ENCODE measurements at regions not wholly inside any gene's neighbourhood (a gene's known extent, or its start where the extent isn't known, plus 50 kb on each side); places are given as distances from the start of the nearest gene placed in this dataset.
"Not testable (repeated sequence)": the region's sequence is repeated elsewhere in the genome, so short reads cannot be mapped to it uniquely, and the experiment has no call there.

GRCh38 chr11:45000918-45001317 is 50.2 kb upstream of the TP53I11 start:
- DNase-seq (no peak), ATAC-seq (ENCODE audit: low read depth in 2 of 2) (no peak)
- Mint-ChIP-seq H3K4me3 (no peak overlapping the region), H3K4me1 (peaks cover 0 to 6% (median 4%) of the 10 kb centered on the region in 3 donors), H3K27ac (no peak overlapping the region), H3K9me3 (peaks cover 0 to 5% (median 0%) of the 10 kb centered on the region in 7 donors), H3K36me3 (no peaks in the 10 kb centered on the region), H3K27me3 (peaks cover 0 to 6% (median 0%) of the 10 kb centered on the region in 3 donors)

DNA sequence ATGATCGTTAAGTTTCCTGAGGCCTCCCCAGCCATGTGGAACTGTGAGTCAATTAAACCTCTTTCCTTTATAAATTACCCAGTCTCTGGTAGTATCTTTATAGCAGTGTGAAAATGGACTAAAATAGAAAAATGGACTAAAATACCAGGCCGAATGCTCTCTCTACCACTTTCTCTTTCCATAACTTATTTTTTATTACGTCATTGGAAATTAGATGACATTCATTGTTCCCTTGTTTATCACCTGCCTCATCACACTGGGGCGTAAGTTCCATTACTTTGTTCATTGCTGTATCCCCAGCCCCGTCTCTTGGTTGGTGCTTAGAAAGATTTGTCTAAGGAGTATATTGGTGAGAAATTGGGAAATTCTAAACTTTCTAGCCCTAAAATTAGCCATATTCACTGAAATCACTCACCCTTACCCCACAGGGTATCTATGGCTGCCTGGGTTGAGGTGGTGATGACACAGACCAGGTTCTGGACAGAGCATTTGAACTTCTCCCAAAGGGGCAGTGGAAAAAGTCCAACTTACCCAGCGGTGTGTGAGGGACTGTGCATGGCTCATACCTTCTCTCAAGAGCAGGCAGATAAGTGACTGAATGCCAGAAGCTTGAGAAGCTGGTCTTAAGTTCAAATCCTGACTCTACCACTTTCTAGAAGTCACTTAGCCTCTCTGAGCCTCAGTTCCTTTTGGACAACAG is 50.9 kb upstream of the TP53I11 start:
- ATAC-seq (ENCODE audit: low read depth in 2 of 2) (no peak), DNase-seq (no peak)
- no peaks in the 10 kb centered on the region for H3K36me3 Mint-ChIP-seq
- H3K4me1 Mint-ChIP-seq = peaks cover 0 to 6% (median 4%) of the 10 kb centered on the region in 3 donors
- H3K27ac Mint-ChIP-seq = peak overlapping the region in 1 of 6 donors; percentile 16
- H3K27me3 Mint-ChIP-seq = peaks cover 0 to 6% (median 0%) of the 10 kb centered on the region in 3 donors
- no peak overlapping the region for H3K4me3 Mint-ChIP-seq
- peaks cover 0 to 5% (median 0%) of the 10 kb centered on the region in 7 donors for H3K9me3 Mint-ChIP-seq

GRCh38 chr11:45005106-45005505 is 54.4 kb upstream of the TP53I11 start:
- H3K27ac Mint-ChIP-seq = no peak overlapping the region
- H3K27me3 Mint-ChIP-seq = peaks cover 0 to 20% (median 11%) of the 10 kb centered on the region in 3 donors
- H3K4me3 Mint-ChIP-seq = no peak overlapping the region
- no peaks in the 10 kb centered on the region for H3K36me3 Mint-ChIP-seq
- H3K9me3 Mint-ChIP-seq = peaks cover 0 to 5% (median 0%) of the 10 kb centered on the region in 7 donors
- ATAC-seq (ENCODE audit: low read depth in 2 of 2) = no peak
- DNase-seq = no peak
- H3K4me1 Mint-ChIP-seq = peaks cover 0 to 4% (median under 1%) of the 10 kb centered on the region in 3 donors

GRCh38 chr11:45007011-45007410 is 56.3 kb upstream of the TP53I11 start:
- H3K36me3 Mint-ChIP-seq = no peaks in the 10 kb centered on the region
- peaks cover 0 to 14% (median 11%) of the 10 kb centered on the region in 3 donors for H3K27me3 Mint-ChIP-seq
- no peak for DNase-seq
- H3K27ac Mint-ChIP-seq = no peak overlapping the region
- no peak for ATAC-seq (ENCODE audit: low read depth in 2 of 2)
- peaks cover 0 to 6% (median 0%) of the 10 kb centered on the region in 7 donors for H3K9me3 Mint-ChIP-seq
- H3K4me3 Mint-ChIP-seq = no peak overlapping the region
- no peaks in the 10 kb centered on the region for H3K4me1 Mint-ChIP-seq

DNA sequence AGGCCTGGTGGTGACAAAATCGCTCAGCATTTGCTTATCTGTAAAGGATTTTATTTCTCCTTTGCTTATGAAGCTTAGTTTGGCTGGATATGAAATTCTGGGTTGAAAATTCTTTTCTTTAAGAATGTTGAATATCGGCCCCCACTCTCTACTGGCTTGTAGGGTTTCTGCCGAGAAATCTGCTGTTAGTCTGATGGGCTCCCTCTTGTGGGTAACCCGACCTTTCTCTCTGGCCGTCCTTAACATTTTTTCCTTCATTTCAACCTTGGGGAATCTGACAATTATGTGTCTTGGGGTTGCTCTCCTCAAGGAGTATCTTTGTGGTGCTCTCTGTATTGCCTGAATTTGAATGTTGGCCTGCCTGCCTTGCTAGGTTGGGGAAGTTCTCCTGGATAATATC is 65.3 kb upstream of the TP53I11 start:
- DNase-seq; H3K4me3 Mint-ChIP-seq; H3K27ac Mint-ChIP-seq; ATAC-seq (ENCODE audit: low read depth in 2 of 2): not testable (repeated sequence)
- peaks cover 11 to 38% (median 21%) of the 10 kb centered on the region in 3 donors for H3K27me3 Mint-ChIP-seq
- H3K4me1 Mint-ChIP-seq = peaks cover 5 to 10% (median 6%) of the 10 kb centered on the region in 3 donors
- H3K36me3 Mint-ChIP-seq = peaks cover 0 to 31% of the 10 kb centered on the region in 2 donors
- H3K9me3 Mint-ChIP-seq = peaks cover 10 to 36% (median 31%) of the 10 kb centered on the region in 7 donors

GRCh38 chr11:45016446-45016845 is 65.8 kb upstream of the TP53I11 start:
- H3K4me3 Mint-ChIP-seq; DNase-seq; ATAC-seq (ENCODE audit: low read depth in 2 of 2): not testable (repeated sequence)
- Mint-ChIP-seq H3K36me3 (peaks cover 0 to 31% of the 10 kb centered on the region in 2 donors), H3K27me3 (peaks cover 11 to 38% (median 21%) of the 10 kb centered on the region in 3 donors), H3K4me1 (peaks cover 7 to 12% (median 7%) of the 10 kb centered on the region in 3 donors), H3K27ac (peak overlapping the region in 1 of 6 donors; percentile 67), H3K9me3 (peaks cover 10 to 35% (median 30%) of the 10 kb centered on the region in 7 donors)

DNA sequence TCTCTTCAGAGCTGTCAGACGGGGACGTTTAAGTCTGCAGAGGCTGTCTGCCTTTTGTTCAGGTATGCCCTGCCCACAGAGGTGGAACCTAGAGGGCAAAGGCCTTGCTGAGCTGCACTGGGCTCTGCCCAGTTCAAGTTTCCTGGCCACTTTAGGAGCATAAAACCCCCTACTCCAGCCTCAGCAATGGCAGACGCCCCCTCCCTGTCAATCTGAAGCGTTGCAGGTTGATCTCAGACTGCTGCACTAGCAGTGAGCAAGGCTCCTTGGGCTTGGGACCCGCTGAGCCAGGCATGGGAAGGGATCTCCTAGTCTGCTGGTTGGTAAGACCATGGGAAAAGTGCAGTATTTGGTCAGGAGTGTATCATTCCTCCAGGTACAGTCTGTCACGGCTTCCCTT is 66.6 kb upstream of the TP53I11 start:
- peaks cover 10 to 33% (median 28%) of the 10 kb centered on the region in 7 donors for H3K9me3 Mint-ChIP-seq
- H3K27me3 Mint-ChIP-seq = peaks cover 11 to 36% (median 21%) of the 10 kb centered on the region in 3 donors
- peaks cover 7 to 15% (median 10%) of the 10 kb centered on the region in 3 donors for H3K4me1 Mint-ChIP-seq

DNA sequence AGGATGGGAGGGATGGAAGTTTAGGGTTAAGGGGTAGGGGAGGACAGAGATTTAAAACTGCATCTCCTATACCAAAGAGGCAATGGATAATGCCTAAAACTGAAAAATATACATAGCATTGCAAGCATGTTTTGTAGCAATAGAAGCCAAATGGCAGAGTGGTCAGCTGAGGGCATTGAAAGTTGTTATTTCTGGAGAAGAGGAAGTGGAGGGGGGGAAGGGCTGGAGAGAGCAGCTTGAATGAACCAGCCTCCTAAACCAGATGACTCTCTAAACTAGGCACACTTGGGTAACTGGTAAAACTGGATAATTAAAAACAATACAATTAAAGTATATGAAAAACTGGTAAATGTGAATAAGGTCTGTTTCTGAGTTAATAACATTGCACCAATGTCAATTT is 70.3 kb upstream of the TP53I11 start:
- Mint-ChIP-seq H3K4me1 (peaks cover 21 to 27% (median 23%) of the 10 kb centered on the region in 3 donors), H3K36me3 (peaks cover 0 to 11% of the 10 kb centered on the region in 2 donors), H3K4me3 (no peak overlapping the region), H3K9me3 (peaks cover 0 to 9% (median 5%) of the 10 kb centered on the region in 7 donors), H3K27ac (peak overlapping the region in 1 of 6 donors; percentile 86), H3K27me3 (peaks cover 3 to 20% (median 16%) of the 10 kb centered on the region in 3 donors)
- ATAC-seq (ENCODE audit: low read depth in 2 of 2) (no peak), DNase-seq (no peak)

More for the DNA sequence above, 66.6 kb upstream of the TP53I11 start:
- Mint-ChIP-seq H3K27ac (no peak overlapping the region), H3K36me3 (peaks cover 0 to 31% of the 10 kb centered on the region in 2 donors), H3K4me3 (no peak overlapping the region)
- no peak for ATAC-seq (ENCODE audit: low read depth in 2 of 2)
- DNase-seq = no peak

- Mint-ChIP-seq H3K36me3 (peaks cover 0 to 4% of the 10 kb centered on the region in 2 donors), H3K4me3 (no peak overlapping the region), H3K9me3 (peaks cover 0 to 5% (median 1%) of the 10 kb centered on the region in 7 donors), H3K27ac (peak overlapping the region in 1 of 6 donors; percentile 25), H3K27me3 (peaks cover 0 to 13% (median 9%) of the 10 kb centered on the region in 3 donors), H3K4me1 (peaks cover 27 to 33% (median 29%) of the 10 kb centered on the region in 3 donors)
- no peak for ATAC-seq (ENCODE audit: low read depth in 2 of 2)
- DNase-seq = no peak
Measured at GRCh38 chr11:45021692-45022141, 71.0 kb upstream of the TP53I11 start.

DNA sequence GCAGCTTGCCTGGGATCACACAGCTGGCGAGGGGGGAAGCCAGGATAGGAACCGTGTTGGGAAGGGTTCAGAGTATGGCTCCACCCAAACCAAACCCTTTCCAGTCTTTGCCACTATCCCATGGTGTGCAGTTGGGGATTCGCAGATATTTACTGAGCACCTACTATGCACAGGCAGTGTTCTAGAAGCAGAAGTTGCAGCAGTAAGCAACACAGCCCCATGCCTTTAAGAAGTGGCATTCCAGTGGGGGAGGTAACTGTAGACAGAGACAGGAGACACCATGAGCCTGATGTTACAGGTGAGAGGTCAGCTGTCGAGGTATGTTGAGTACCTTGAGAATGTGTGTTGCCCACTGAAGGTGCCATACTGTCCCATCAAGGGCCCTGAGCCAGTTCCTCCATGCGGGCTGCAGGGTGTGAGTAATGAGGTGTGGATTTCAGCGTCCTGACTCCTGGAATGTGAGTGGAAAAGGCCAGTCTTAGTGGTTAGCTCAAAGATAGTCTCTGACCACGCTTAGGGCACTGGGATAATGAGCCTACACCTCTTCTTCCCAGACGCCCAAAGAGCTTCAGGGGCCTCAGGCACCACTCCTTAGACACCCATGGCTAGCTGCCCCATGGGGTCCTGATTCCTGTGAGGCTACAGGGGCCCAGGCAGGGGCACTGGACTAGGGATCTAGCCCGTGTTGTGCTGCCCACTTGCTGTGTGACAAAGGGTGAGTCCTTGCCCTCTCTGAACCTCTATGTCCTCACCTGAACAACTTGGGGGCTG is 71.8 kb upstream of the TP53I11 start:
- peaks cover 0 to 9% (median 6%) of the 10 kb centered on the region in 3 donors for H3K27me3 Mint-ChIP-seq
- no peak for ATAC-seq (ENCODE audit: low read depth in 2 of 2)
- no peak for DNase-seq

GRCh38 chr11:45023065-45023365 is 72.3 kb upstream of the TP53I11 start:
- H3K4me3 Mint-ChIP-seq = no peak overlapping the region
- ATAC-seq (ENCODE audit: low read depth in 2 of 2) (no peak), DNase-seq (no peak)
- peaks cover 0 to 9% (median 0%) of the 10 kb centered on the region in 7 donors for H3K9me3 Mint-ChIP-seq
- no peaks in the 10 kb centered on the region for H3K36me3 Mint-ChIP-seq
- H3K4me1 Mint-ChIP-seq = peaks cover 38 to 40% (median 38%) of the 10 kb centered on the region in 3 donors
- H3K27me3 Mint-ChIP-seq = peaks cover 0 to 9% (median 6%) of the 10 kb centered on the region in 3 donors
- H3K27ac Mint-ChIP-seq = peak overlapping the region in 3 of 6 donors; percentile 13 to 51 (median 32)

More for the DNA sequence above, 71.8 kb upstream of the TP53I11 start:
- peaks cover 32 to 37% (median 35%) of the 10 kb centered on the region in 3 donors for H3K4me1 Mint-ChIP-seq
- peak overlapping the region in 3 of 6 donors; percentile 25 to 51 (median 32) for H3K27ac Mint-ChIP-seq
- H3K4me3 Mint-ChIP-seq = no peak overlapping the region
- peaks cover 0 to 8% (median 0%) of the 10 kb centered on the region in 7 donors for H3K9me3 Mint-ChIP-seq
- no peaks in the 10 kb centered on the region for H3K36me3 Mint-ChIP-seq

GRCh38 chr11:45024316-45024715 is 73.6 kb upstream of the TP53I11 start:
- no peak for ATAC-seq (ENCODE audit: low read depth in 2 of 2)
- H3K4me1 Mint-ChIP-seq = peaks cover 49 to 53% (median 50%) of the 10 kb centered on the region in 3 donors

More at GRCh38 chr11:45024316-45024715, 73.6 kb upstream of the TP53I11 start:
- H3K36me3 Mint-ChIP-seq = no peaks in the 10 kb centered on the region
- peak overlapping the region in 2 of 8 donors; percentile 37 to 41 for H3K4me3 Mint-ChIP-seq
- DNase-seq = no peak
- H3K27me3 Mint-ChIP-seq = peaks cover 0 to 9% (median under 1%) of the 10 kb centered on the region in 3 donors
- H3K9me3 Mint-ChIP-seq = peaks cover 0 to 9% (median 0%) of the 10 kb centered on the region in 7 donors
- peak overlapping the region in 4 of 6 donors; percentile 51 to 95 (median 72) for H3K27ac Mint-ChIP-seq

All from naive B cell (primary cell).